ENCODE measurements at regions not wholly inside any gene's neighbourhood (a gene's known extent, or its start where the extent isn't known, plus 50 kb on each side); places are given as distances from the start of the nearest gene placed in this dataset.

- CTCF ChIA-PET = no interaction called here
- in situ Hi-C loops (cut with MboI; ENCODE audit: low sequenced_read_pairs) = no loop called here
- Histone ChIP-seq H4K20me1 (ENCODE audit: insufficient read depth, low read length) (no peaks in the 10 kb centered on the region), H3K4me2 (ENCODE audit: low read depth, low read length) (no peak overlapping the region), H2BK15ac (ENCODE audit: low read depth, low read length) (no peak overlapping the region), H4K91ac (ENCODE audit: insufficient read depth, low read depth, low read length) (no peak overlapping the region), H2AK5ac (ENCODE audit: low read depth, low read length) (no peak overlapping the region), H2BK5ac (ENCODE audit: low read depth, low read length, poor library complexity, severe bottlenecking) (no peak overlapping the region), H3K9ac (ENCODE audit: low read depth, low read length) (no peak overlapping the region), H3K4me1 (ENCODE audit: control insufficient read depth, insufficient read depth, low read length) (no peaks in the 10 kb centered on the region), H4K5ac (ENCODE audit: low read depth, low read length) (no peak overlapping the region), H2BK120ac (ENCODE audit: low read depth, low read length) (no peak overlapping the region), H3K27me3 (ENCODE audit: control insufficient read depth, insufficient read depth, low read length) (no peaks in the 10 kb centered on the region), H3K14ac (replicated peaks; ENCODE audit: low read depth, low read length) (no peak overlapping the region), H3K4ac (ENCODE audit: low read depth, low read length) (no peak overlapping the region), H3K36me3 (ENCODE audit: control insufficient read depth, insufficient read depth, low read length) (no peaks in the 10 kb centered on the region), H2BK20ac (ENCODE audit: low read depth, low read length) (no peak overlapping the region), H3K4me3 (ENCODE audit: insufficient read depth, low read depth, low read length) (no peak overlapping the region), H3K79me1 (ENCODE audit: low read depth in 1 of 2, low read length in 2 of 2) (no peaks in the 10 kb centered on the region), H2AK9ac (replicated peaks; ENCODE audit: low read depth, low read length, poor library complexity) (no peak overlapping the region), H3K9me3 (ENCODE audit: control insufficient read depth, insufficient read depth, low read length) (no peaks in the 10 kb centered on the region), H3K18ac (ENCODE audit: low read depth, low read length) (no peak overlapping the region), H3K23ac (ENCODE audit: low read depth, low read length) (no peak overlapping the region), H3K56ac (ENCODE audit: extremely low read depth, insufficient read depth, low read length) (no peak overlapping the region), H3K9me1 (ENCODE audit: insufficient read depth, low read length) (no peaks in the 10 kb centered on the region), H2AFZ (replicated peaks; ENCODE audit: low read length, poor library complexity) (no peak overlapping the region), H3K27ac (ENCODE audit: insufficient read depth, low read length) (no peak overlapping the region), H4K8ac (ENCODE audit: low read depth in 2 of 2, low read length in 2 of 2) (no peak overlapping the region)
- no CpG with 5 or more reads among the region's 1 CpG for WGBS, 2 experiments (ENCODE audit: extremely low coverage in 2 of 2, insufficient read length in 1 of 2)
- intact Hi-C loops (cut with micrococcal nuclease) = no loop called here
- POLR2A ChIA-PET (ENCODE audit: unreplicated experiment) = no interaction called here
- no TSS peak for BruUV-seq (replicated peaks)
- DNase-seq = no peak
- ATAC-seq (ENCODE audit: low read depth) = no peak
- no peak for TF ChIP-seq CTCF (conservative IDR thresholded peaks at IDR 0.05; ENCODE audit: low read depth, low read length)
- TF ChIP-seq RCOR1 (IDR thresholded peaks at IDR 0.05; ENCODE audit: insufficient replicate concordance, low read length) = no peak
- no peak for TF ChIP-seq MAZ (IDR thresholded peaks at IDR 0.05; ENCODE audit: borderline replicate concordance, low read depth, low read length)
- TF ChIP-seq RAD21 (IDR thresholded peaks at IDR 0.05; ENCODE audit: low read length) = no peak
- no peak for TF ChIP-seq POLR2A (IDR thresholded peaks at IDR 0.05; ENCODE audit: low read depth, low read length)
- no peak for TF ChIP-seq SMC3 (IDR thresholded peaks at IDR 0.05; ENCODE audit: low read depth, low read length)
- TF ChIP-seq MXI1 (IDR thresholded peaks at IDR 0.05; ENCODE audit: borderline replicate concordance, low read depth, low read length) = no peak
- TF ChIP-seq MAFK (IDR thresholded peaks at IDR 0.05; ENCODE audit: low read depth, low read length) = no peak
- TF ChIP-seq NFE2L2 (IDR thresholded peaks at IDR 0.05; ENCODE audit: low read depth, low read length) = no peak
- no peak for TF ChIP-seq CEBPB (IDR thresholded peaks at IDR 0.05; ENCODE audit: low read depth, low read length)
- TF ChIP-seq USF2 (IDR thresholded peaks at IDR 0.05; ENCODE audit: low read depth, low read length) = no peak
- TF ChIP-seq ELK1 (IDR thresholded peaks at IDR 0.05; ENCODE audit: borderline replicate concordance, low read depth, low read length) = no peak
- no peak for TF ChIP-seq BHLHE40 (IDR thresholded peaks at IDR 0.05; ENCODE audit: low read depth, low read length)
- dilution Hi-C loops (cut with HindIII; ENCODE audit: low sequenced_read_pairs, unreplicated experiment) = no loop called here
Observed at GRCh38 chr1:173302366-173302765, 95.2 kb upstream of the TNFSF4 start.

Measured in IMR-90 (cell line).